Kasumi-1 (cell line): ENCODE measurements at regions not wholly inside any gene's neighbourhood (a gene's known extent, or its start where the extent isn't known, plus 50 kb on each side); places are given as distances from the start of the nearest gene placed in this dataset.
"Not testable (repeated sequence)": the region's sequence is repeated elsewhere in the genome, so short reads cannot be mapped to it uniquely, and the experiment has no call there.

Source experiments
- DNase-seq, 2 experiments: peaks; one replicate each; lab custom pipeline; 2025; lab: John Stamatoyannopoulos, UW

DNA sequence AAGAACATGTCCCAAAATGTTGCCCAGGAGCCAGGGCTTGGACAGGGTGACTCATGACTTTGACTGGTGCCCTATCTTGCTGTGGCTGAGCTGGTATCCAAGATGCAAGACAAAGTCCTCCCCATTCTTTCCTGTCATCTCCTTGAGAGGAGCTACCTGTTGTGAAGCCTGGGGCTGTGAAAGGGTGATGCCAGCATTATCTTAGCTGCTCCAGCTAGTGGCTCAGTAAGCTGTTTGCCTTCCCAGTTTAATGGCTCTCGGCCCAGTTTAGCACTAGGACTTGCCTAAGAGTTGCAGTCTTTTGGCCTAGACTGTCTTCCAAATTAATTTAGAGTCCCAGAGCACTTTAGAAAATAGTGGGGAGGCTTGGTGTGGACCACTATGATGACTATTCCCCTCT, 424.3 kb upstream of the NRG3 start:
- no peak for DNase-seq

DNA sequence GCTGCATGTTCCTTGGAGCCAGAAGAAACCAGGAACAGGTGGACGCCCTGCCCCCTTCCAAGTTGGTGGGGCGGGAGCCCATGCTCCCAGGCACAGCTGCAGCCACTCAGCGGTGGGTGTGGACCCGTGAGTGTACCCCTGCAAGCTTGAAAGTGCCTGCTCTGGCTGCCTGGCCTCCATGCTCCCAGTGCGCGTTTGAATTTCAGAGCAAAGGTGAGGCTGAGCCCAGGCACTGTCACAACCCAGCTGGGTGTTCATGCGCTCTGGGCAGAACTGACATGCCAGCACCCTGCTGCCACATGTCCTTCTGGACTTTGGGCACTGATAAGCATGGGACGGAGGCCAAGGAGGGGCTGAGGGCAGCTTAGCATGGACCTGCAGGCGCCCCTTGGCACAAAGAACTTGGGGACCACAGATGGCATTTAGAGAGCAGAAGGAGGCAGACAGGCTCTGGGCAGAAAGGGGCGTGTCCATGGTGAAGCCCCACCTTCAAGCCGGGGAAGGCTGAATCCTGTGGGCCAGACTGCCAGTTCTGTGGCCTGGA, 402.0 kb upstream of the NRG3 start:
- DNase-seq, result no peak

DNA sequence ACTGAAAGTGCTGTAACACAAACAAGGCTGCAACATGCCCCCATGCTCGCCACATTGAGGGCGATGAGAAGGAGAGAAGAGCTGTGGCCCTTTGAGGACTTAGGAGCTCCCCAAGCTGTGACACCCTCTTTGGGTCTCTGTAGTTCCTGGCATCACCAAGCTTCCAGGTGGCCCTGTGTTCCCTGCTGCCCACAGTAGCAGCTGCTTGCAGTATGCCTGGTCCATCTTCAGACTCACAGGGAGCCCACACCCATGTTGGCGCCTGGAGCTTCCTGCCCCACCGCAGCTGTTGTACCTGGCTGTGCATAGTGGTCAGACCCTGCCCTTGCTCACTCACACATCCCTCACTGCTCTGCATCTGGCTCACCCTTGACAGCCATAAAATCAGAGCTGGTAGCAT, 401.2 kb upstream of the NRG3 start:
- no peak for DNase-seq

DNA sequence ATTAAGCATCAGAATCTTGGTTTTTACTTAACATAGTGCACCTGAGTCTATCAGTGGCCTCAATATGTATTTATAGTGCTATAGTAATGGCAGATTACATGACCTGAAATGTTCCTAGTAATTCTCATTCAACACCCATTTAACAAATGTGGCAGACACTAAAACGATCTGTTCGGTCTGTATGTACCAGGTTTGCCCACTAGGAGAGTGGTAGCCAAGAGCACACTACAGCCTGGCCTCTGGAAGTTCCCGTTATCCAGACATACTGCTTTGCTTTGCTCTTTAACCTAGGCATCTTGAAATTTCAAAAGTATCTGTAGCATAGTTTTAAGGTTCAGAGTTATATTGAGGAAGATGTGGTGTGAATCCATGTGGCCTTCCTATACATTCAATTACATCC, 395.7 kb upstream of the NRG3 start:
- no peak for DNase-seq

DNA sequence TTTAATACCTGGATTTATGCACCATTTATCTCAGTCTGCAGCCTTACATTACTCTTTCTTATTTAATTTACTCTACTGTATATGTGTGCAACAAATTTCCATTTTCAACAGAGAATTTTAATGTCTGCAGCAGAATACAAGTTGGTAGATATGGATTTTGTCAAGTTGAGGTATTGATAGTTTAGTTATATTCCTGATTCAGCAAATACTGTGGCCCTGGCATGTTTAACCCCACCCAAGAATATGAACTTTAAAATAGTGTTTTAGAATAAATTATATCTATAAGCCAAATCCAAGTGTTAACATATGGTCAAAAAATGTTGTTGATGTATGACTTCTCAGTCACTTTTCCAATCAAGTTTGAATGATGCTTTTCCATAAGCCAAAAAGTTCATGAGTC, 378.4 kb upstream of the NRG3 start:
- no peak for DNase-seq

DNA sequence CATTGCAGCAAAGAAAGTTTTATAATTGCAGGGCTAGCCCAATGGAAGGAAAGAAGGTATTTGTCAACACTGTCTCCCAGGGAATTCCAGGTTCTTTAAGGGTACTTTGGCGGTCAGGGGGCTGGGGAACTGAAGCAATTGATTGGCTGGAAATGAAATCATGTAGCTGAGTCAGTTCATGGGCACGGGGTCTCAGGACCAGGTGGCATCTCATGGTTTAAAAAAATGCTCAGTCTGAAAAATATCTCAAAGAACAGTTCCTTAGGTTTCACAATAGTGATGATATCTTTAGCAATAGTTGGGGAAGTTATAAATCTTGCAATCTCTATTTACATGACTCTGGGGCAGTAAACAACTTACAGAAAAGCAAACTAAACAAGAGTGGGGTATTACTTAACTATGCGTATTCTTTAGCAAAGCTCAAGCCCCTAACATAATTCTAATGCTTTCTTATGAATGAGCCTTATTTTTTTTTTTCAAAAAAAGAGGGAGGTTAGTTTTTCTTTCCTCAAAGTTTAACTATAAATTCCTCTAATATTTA, 376.9 kb upstream of the NRG3 start:
- no peak for DNase-seq

DNA sequence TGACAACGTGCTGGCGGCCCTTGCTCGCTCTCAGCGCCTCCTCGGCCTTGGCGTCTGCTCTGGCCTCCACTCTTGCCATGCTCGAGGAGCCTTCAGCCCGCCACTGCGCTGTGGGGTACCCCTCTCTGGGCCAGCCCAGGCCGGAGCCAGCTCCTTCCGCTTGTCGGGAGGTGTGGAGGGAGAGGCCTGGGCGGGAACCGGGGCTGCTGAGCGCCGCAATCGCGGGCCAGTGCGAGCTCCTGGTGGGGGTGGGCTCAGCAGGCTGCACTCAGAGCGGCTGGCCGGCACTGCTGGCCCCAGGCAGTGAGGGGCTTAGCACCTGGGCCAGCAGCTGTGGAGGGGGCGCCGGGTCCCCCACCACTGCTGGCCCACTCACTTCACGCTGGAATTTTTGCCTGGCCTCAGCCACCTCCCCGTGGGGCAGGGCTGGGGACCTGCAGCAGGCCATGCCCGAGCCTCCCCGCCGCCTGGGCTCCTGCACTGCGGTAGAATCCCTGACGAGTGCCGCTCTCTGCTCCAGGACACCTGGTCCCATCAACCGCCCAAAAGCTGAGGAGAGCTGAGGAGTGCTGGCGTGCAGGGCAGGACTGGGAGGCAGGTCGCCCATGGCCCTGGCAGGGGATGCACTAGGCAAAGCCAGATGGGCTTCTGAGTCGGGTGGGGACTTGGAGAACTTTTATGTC, 372.2 kb upstream of the NRG3 start:
- DNase-seq, result no peak

DNA sequence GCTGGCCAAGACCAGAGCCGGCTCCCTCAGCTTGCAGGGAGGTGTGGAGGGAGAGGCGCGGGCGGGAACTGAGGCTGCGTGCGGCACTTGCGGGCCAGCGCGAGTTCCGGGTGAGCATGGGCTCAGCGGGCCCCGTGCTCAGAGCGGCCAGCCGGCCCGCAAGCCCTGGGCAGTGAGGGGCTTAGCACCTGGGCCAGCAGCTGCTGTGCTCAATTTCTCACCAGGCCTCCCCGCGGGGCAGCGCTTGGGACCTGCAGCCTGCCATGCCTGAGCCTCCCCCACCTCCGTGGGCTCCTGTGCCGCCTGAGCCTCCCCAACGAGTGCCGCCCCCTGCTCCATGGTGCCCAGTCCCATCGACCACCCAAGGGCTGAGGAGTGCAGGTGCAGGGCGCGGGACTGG, 369.2 kb upstream of the NRG3 start:
- DNase-seq, result not testable (repeated sequence)

DNA sequence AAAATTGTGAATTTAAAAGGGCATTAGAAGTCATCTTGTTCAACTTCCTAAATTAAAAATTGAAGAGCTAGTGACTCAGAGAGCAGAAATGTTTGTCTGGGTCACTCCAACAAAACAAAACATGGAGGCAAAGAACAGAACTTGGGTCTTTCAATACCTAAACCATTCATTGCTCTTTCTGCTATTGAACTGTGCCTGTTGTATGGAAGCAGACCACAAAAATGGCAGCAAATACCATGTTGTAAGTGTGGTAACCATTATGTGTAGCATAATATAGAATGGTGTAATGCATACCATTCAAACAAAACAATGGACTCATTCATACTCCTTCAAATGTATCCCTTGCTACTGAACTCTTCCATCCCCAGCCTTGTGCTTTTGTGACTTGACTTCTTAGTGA, 360.2 kb upstream of the NRG3 start:
- DNase-seq, result no peak

DNA sequence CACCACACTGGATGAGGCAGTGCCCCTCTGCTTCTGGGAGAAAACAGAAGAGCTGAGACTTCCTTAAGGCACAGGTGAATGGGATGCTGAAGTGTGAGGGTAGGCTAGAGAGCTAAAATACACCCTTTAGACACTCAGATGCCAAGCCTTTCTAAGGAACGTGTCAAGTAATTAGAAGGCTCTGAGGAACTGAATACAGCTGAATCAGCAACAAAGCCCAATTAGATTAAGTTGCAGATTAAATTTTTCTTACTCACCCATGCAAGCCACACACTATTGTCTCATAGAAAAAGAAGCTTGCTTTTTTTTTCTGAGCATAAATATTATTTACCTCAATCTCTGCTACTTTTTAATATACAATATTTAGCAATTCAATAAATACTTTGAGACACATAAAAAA, 354.3 kb upstream of the NRG3 start:
- DNase-seq, result no peak

DNA sequence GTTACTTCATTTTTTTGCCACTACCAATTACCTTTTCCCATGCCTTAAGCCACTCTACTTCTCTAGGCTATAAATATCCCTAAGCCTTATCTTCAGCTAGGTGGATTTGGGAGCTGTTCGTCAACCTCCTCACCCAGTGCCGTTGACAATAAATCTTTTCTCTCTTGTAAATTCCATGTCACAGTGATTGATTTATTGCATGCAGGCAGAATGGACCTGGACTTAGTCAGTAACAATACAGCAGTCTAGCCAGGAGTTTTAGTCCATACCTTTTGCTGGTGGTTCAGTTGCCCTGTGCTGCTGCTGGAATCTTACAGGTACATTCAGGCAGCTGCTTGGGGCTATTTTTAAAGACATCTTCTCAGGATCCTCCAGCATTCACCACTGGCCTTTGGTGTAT, 350.5 kb upstream of the NRG3 start:
- no peak for DNase-seq

DNA sequence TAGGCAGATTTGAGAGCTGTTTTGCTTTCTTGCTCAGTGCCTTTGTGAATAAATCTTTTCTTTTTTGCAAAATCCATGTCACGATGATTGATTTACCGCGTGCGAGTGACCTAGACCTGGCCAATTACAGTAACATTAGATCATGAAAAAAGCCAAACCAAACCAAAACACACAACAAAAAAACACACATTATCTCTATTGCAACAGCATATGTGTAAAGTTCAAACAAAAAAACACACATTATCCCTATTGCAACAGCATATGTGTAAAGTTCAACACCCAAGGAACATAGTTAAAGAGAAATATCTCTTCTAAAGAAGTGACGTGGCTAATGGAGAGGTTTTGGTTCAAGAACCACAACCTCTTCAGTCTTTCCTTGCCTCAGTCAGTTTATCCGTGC, 342.6 kb upstream of the NRG3 start:
- DNase-seq, result no peak

DNA sequence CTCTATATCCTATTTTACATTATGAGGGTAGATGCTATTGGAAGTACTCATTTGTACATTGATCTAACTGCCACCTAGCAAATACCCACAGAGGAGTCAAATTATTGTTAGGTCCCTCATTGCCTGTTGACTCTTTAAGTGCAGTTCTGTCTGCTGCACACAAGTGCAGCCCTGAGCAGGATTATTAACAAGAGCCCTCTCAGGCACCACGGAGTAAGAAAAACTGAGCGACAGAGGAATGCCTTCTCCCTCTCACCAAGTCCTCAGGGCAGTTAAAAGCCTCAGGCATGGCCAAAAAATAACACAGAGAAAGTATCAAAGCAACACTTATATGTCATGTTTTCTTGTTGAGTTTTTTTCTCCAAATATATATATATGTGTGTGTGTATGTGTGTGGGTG, 340.0 kb upstream of the NRG3 start:
- no peak for DNase-seq

DNA sequence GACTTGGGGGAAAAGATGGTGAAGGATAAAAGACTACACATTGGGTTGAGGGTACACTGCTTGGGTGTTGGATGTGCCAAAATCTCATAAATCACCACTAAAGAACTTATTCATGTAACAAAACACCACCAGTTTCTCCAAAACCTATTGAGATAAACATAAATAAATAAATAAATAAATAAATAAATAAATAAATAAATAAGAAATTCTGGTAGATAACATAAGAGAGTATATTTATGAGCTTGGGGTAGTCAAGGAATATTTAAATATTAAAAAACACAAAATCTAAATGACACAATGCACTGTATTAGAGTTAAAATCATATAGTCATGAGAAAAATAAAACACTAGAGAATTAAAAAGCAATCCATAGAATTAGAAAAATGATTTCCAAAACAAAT, 333.5 kb upstream of the NRG3 start:
- no peak for DNase-seq

DNA sequence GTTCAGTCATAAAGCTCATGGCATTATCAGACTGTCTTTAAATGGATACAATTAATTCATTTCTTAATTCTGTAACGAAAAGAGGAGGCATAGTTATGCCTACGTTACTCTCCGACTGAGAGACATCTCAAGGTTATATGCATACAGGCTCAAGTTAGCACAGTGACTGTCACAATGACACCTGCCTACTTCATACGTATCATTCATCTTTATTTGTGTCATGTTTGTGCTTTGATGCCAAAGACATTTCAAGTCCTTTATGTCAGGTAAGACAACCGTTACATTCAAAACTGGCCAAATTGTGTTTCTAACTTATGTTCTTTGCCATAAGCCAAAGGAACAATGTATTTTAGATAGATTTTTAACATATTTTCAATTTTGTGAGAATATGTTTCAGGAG, 328.8 kb upstream of the NRG3 start:
- DNase-seq, result no peak

DNA sequence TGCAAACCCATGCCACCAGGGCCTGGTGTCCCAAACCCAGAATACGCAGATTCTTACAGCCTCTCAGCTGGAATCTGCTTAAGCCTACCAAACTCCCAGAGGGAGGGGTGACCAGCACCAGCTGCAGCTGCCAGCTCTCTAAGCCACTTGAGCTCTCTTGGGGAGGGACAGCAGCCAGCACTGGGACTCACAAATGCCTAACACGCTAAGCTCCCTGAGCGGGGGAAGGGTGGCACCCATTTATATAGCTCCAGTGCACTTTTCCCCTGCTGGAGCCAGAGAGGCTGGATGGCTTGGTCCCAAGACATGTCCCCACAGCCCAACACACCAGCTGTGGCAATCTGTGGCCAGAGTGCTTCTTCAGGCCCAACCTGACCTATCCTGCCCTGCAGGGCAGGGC, 326.8 kb upstream of the NRG3 start:
- DNase-seq, result no peak

DNA sequence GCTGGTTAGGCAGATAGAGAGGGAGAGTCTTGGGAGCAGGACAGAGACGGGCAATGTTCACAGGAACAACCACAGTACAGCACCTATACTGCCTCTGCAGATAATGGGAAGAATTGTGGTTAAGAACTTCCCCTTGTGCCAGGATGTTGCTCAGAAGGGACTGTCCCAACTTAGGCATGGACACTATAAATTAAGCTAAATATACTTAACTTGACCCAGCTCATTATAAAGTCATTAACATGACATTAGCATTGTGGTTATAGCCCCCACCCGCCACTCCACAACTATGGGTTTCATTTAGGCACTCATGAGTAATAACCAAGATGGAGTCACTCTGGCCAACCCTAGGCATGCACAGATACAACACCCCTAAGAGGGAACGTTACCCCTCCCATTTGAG, 310.9 kb upstream of the NRG3 start:
- DNase-seq, result no peak

DNA sequence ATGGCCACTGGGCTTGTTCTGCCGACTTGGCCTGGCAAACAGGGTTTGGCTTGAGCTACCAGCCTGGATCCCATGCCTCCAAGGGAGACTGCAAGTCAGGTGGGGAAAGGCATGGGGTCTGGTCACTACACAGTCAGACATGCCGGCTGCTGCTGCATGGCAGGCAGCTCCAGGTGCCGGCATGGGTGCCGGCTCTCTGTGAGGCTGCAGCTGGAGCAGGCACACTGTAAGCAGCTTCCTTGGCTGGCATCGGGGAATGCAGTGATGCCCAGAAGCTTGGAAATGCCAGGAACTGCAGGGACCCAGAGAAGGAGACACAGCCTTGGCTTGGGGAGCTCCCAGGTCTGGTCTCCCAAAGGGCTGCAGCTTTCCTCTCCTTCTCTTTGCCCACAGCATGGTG, 305.5 kb upstream of the NRG3 start:
- no peak for DNase-seq

DNA sequence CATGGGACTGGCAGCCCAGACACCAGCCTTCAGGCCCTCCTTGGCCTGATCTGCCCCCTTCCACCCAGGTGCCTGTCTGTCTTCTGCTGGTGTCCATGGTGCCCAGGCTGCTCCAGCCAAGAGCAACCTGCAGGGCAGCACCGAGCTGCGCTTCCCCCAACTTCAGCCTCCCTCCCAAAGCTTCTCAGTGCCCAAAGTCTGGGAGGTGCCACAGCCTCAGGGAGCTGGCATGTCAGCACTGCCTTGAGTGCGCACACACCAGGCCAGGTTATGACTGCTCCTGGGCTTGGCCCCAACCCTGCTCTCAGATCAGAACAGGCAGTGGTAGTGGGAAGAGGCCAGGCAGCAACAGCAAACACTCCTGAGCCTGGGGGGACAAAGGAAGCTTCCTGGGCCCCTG, 304.6 kb upstream of the NRG3 start:
- no peak for DNase-seq

DNA sequence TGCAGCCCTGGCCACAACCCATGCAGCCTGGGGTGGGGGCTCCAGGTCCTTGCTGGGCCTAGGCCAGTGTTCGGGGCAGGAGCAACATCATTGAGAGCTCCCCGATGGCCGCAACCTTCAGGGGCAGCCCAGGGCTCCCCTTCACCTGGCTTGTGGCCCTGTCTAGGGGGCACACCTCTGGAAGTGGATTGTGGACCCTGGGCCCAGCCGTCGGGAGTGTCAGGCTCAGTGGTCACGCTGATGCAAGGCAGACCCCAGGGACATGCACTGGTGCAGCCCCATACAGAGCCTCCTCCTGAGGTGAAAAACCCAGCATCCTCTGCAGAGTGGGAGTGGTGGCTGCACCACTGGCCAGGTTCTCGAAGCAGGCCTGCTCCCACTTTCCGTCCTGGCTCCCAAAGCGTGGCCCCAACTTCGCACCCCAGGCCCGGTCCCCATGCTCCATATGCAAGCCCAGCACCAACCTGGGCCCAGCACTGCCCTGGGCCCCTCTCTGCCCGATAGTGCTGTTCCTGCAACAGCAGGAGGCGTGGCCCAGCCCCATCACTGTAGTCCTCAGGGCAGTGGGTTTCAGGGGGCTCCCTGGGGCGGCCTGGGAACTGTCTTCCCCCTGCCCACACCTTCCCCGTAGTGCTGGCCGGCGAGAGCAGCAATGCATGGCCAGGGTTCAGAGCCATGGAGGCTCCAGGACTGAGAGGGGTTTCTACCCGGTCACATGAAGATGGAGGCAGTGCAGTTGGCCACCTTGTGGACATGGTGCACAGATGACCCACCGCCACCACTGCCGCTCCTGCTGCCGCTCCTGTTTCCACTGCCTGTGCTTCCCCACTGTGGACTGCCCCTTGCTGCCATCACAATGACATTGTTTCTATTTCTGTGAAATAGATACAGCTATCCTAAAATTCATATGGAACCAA, 303.9 kb upstream of the NRG3 start:
- DNase-seq, result no peak

DNA sequence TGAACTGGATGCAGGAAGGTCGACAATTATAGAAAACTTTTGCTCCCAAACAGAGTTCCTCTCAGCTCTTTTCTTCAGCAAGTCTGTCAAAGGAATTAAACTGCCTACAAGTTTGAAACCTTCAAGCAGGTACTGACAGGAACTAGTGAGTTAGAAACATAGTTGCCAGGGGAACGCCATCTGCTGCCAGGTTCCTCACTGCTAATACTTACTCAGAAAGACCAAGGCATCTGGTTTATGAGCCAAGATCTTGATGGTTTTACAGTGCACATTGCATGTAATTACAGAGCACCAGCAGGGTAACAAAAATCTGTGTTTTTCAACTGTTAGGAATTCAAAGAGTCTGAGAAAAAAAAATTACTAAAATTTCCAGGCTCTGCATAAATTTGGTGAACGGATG, 300.0 kb upstream of the NRG3 start:
- DNase-seq, result no peak

DNA sequence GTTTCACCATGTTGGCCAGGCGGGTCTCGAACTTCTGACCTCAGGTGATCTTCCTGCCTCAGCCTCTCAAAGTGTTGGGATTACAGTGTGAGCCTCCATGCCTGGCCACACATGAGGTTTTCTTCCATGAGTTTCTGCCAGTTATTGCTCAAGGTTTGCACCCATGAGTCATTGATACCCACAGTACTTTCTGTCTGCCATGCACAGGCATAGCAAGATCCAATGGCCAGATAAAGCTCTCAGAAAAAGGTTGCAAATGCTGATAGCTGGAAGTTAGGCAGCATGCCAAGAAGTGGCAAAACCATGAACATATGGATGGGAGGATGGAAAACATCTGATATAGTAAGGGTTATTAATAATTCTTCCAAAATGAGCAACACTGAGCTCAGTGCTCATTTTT, 298.7 kb upstream of the NRG3 start:
- no peak for DNase-seq

DNA sequence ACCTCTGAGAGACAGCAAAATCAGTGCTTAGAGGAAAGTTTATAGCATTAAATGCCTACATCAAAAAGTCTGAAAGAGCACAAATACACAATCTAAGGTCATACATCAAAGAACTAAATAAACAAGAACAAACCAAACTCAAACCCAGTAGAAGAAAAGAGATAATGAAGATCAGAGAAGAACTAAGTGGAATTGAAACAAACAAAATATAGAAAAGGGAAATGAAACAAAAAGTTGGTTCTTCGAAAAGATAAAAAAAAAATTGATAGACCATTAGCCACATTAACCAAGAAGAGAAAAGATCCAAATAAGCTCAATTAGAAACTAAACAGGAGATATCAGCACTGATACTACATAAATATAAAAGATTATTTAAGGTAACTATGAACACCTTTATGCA, 280.0 kb upstream of the NRG3 start:
- no peak for DNase-seq
